ENCODE measurements at regions not wholly inside any gene's neighbourhood (a gene's known extent, or its start where the extent isn't known, plus 50 kb on each side); places are given as distances from the start of the nearest gene placed in this dataset.
"Not testable (repeated sequence)": the region's sequence is repeated elsewhere in the genome, so short reads cannot be mapped to it uniquely, and the experiment has no call there.

DNA sequence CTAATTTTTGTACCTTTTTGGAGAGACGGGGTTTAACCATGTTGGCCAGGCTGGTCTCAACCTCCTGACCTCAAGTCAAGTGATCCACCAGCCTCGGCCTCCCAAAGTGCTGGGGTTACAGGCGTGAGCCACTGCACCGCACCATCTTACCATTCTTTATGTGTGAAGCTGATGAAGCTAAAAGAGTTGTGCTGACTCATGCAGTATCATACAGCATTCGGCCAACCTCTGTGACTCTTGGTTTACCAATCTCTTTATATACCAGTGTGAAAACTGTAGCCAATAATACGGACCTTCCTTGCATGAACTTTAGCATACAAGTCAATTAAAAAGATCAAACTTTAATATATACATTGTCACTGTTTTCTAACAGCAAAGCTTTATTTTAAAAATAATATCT is 878.2 kb upstream of the MBL2 start:
- FAIRE-seq = no peak
- peak; percentile 5 for DNase-seq (ENCODE audit: low read depth)
- TF ChIP-seq, protein P1, sequence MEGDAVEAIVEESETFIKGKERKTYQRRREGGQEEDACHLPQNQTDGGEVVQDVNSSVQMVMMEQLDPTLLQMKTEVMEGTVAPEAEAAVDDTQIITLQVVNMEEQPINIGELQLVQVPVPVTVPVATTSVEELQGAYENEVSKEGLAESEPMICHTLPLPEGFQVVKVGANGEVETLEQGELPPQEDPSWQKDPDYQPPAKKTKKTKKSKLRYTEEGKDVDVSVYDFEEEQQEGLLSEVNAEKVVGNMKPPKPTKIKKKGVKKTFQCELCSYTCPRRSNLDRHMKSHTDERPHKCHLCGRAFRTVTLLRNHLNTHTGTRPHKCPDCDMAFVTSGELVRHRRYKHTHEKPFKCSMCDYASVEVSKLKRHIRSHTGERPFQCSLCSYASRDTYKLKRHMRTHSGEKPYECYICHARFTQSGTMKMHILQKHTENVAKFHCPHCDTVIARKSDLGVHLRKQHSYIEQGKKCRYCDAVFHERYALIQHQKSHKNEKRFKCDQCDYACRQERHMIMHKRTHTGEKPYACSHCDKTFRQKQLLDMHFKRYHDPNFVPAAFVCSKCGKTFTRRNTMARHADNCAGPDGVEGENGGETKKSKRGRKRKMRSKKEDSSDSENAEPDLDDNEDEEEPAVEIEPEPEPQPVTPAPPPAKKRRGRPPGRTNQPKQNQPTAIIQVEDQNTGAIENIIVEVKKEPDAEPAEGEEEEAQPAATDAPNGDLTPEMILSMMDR (IDR thresholded peaks at IDR 0.05; ENCODE audit: insufficient read depth, low read length, severe bottlenecking) = no peak
- Histone ChIP-seq H3K4me3 (ENCODE audit: low read depth, low read length) (no peak overlapping the region), H3K27me3 (ENCODE audit: control insufficient read depth, insufficient read depth, low read length) (no peaks in the 10 kb centered on the region), H3K36me3 (ENCODE audit: control insufficient read depth, insufficient read depth, low read length) (no peaks in the 10 kb centered on the region)

DNA sequence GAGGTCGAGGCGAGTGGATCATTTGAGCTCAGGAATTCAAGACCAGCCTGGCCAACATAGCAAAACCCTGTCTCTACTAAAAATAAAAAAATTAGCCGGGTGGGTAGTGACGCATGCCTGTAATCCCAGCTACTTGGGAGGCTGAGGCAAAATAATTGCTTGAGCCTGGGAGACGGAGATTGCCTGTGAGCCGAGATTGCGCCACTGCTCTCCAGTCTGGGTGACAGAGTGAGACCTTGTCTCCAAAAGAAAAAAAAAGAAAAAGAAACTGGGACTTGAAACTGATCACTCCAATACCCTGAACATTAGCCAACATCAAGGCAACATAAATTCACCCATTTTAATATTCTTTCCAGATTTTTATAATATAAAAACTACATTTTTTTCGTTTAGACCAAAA is 874.6 kb upstream of the MBL2 start:
- H3K27me3 ChIP-seq (ENCODE audit: control insufficient read depth, insufficient read depth, low read length); DNase-seq (ENCODE audit: low read depth); H3K36me3 ChIP-seq (ENCODE audit: control insufficient read depth, insufficient read depth, low read length); H3K4me3 ChIP-seq (ENCODE audit: low read depth, low read length); FAIRE-seq: not testable (repeated sequence)

DNA sequence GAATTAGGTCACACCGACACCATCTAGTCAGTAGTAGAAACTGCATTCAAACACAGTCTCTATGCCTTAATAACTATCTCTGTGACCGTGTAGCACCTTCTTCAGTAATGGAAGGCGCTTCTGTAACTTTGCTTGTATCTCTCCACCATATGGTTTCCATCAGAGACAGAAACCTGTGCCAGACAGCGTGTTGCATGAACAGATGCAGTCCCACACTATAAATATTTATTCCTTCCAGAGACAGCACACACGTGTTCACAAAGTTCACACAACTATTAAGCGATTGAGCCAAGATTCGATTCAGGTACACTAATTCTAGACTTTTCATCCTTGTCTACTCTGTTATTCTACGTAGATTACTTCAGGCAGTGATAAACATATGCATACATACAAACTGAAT is 873.9 kb upstream of the MBL2 start:
- no peaks in the 10 kb centered on the region for H3K36me3 ChIP-seq (ENCODE audit: control insufficient read depth, insufficient read depth, low read length)
- TF ChIP-seq, protein P1 (IDR thresholded peaks at IDR 0.05; ENCODE audit: insufficient read depth, low read length, severe bottlenecking) = no peak
- FAIRE-seq = no peak
- no peak for DNase-seq (ENCODE audit: low read depth)
- H3K27me3 ChIP-seq (ENCODE audit: control insufficient read depth, insufficient read depth, low read length) = no peaks in the 10 kb centered on the region
- H3K4me3 ChIP-seq (ENCODE audit: low read depth, low read length) = no peak overlapping the region

DNA sequence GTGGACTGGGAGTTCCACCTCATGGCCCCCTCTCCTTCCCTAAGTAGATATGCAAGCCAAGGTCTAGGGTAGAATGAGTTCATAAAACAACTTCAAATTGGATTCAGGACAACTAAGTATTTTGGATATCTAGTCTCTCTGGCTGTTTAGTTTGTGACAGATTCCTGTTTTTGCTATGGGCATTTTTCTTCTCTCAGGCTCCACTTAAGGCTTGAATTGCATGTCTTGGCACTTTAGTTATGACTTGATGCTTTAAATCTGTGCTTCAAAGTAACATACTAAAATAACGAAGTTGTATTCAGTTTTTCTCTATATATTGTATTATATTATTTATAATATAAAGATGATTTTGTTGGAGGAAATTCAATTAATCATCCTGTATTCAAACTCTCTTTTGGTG is 873.4 kb upstream of the MBL2 start:
- no peak overlapping the region for H3K4me3 ChIP-seq (ENCODE audit: low read depth, low read length)
- no peaks in the 10 kb centered on the region for H3K27me3 ChIP-seq (ENCODE audit: control insufficient read depth, insufficient read depth, low read length)
- DNase-seq (ENCODE audit: low read depth) = no peak
- no peak for FAIRE-seq
- TF ChIP-seq, protein P1 (IDR thresholded peaks at IDR 0.05; ENCODE audit: insufficient read depth, low read length, severe bottlenecking) = no peak
- H3K36me3 ChIP-seq (ENCODE audit: control insufficient read depth, insufficient read depth, low read length) = no peaks in the 10 kb centered on the region

DNA sequence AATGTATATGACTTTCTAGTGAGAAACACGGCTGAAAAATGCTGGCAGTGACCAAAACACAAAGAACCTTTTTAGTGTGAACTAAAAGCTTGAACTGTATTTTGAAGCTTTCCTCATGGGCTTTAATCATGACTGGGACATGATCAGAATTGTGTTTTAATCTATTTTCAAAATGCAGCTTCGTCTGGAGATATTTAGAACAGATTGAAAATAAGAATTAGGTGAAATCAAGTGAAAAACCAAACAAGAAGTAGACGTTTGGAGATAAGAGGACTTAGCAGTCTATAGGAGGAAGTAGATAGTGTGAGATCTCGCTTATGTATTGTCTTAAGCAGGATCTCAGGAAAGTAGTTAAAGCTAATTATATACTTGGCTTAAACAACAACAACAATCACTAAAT is 865.4 kb upstream of the MBL2 start:
- Histone ChIP-seq H3K4me3 (ENCODE audit: low read depth, low read length) (no peak overlapping the region), H3K36me3 (ENCODE audit: control insufficient read depth, insufficient read depth, low read length) (no peaks in the 10 kb centered on the region), H3K27me3 (ENCODE audit: control insufficient read depth, insufficient read depth, low read length) (no peaks in the 10 kb centered on the region)
- FAIRE-seq (no peak), DNase-seq (ENCODE audit: low read depth) (no peak)
- TF ChIP-seq, protein P1 (IDR thresholded peaks at IDR 0.05; ENCODE audit: insufficient read depth, low read length, severe bottlenecking) = no peak

DNA sequence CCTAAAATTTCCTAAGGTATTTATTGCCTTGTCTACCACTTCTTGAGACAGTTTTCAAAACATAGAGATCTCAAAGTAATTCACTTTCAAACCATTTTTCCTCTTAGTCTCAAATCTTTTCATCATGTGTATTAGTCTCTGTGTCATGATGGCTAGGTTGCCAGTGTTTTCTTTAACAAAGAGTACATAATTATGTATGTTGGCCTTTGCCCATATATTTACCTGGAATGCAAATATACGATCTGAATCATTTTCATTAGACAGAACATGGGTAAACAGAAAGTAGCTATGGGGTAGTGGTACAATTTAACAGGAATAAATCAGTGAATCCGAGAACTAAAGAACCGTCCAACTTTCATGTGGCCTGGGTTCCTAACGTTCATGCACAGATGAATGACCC is 852.1 kb upstream of the MBL2 start:
- no peaks in the 10 kb centered on the region for H3K27me3 ChIP-seq (ENCODE audit: control insufficient read depth, insufficient read depth, low read length)
- H3K36me3 ChIP-seq (ENCODE audit: control insufficient read depth, insufficient read depth, low read length) = no peaks in the 10 kb centered on the region
- H3K4me3 ChIP-seq (ENCODE audit: low read depth, low read length) = no peak overlapping the region
- TF ChIP-seq, protein P1 (IDR thresholded peaks at IDR 0.05; ENCODE audit: insufficient read depth, low read length, severe bottlenecking) = no peak
- FAIRE-seq (no peak), DNase-seq (ENCODE audit: low read depth) (no peak)
